Urothelium cell line (cell line): ENCODE measurements at regions not wholly inside any gene's neighbourhood (a gene's known extent, or its start where the extent isn't known, plus 50 kb on each side); places are given as distances from the start of the nearest gene placed in this dataset.
"Not testable (repeated sequence)": the region's sequence is repeated elsewhere in the genome, so short reads cannot be mapped to it uniquely, and the experiment has no call there.

Experiments
- DNase-seq: peaks from one replicate; pipeline ENCODE4 v3.0.0; 2011; ENCODE audit warnings: low spot score, mixed read lengths
- FAIRE-seq: peaks from 2 replicates; lab custom pipeline; 2011; peaks lifted over from hg19 to GRCh38; lab: Jason Lieb, UNC

GRCh38 chr21:10002762-10003313 lies 518.5 kb upstream of the TPTE start:
- FAIRE-seq, DNase-seq: not testable (repeated sequence)

DNA sequence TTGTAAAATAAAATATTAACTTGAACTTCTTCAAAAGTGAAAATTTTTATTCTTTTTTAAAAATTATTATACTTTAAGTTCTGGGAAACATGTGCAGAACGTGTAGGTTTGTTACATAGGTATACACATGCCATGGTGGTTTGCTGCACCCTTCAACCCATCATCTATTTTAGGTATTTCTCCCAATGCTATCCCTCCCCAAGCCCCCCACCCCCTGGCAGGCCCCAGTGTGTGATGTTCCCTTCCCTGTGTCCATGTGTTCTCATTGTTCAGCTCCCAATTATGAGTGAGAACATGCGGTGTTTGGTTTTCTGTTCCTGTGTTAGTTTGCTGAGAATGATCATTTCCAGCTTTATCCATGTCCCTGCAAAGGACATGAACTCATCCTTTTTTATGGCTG lies 515.6 kb upstream of the TPTE start:
- not testable (repeated sequence) for FAIRE-seq, DNase-seq

GRCh38 chr21:10016991-10017390 lies 504.4 kb upstream of the TPTE start:
- not testable (repeated sequence) for FAIRE-seq, DNase-seq

GRCh38 chr21:10017757-10018156 lies 503.6 kb upstream of the TPTE start:
- FAIRE-seq, DNase-seq: not testable (repeated sequence)

- FAIRE-seq, result not testable (repeated sequence)
These were observed 499.9 kb upstream of the TPTE start for GRCh38 chr21:10021462-10021861.

GRCh38 chr21:10022745-10023144 lies 498.6 kb upstream of the TPTE start:
- not testable (repeated sequence) for FAIRE-seq, DNase-seq

More at GRCh38 chr21:10021462-10021861, 499.9 kb upstream of the TPTE start:
- DNase-seq, result not testable (repeated sequence)
